ENCODE measurements at regions not wholly inside any gene's neighbourhood (a gene's known extent, or its start where the extent isn't known, plus 50 kb on each side); places are given as distances from the start of the nearest gene placed in this dataset.

DNA sequence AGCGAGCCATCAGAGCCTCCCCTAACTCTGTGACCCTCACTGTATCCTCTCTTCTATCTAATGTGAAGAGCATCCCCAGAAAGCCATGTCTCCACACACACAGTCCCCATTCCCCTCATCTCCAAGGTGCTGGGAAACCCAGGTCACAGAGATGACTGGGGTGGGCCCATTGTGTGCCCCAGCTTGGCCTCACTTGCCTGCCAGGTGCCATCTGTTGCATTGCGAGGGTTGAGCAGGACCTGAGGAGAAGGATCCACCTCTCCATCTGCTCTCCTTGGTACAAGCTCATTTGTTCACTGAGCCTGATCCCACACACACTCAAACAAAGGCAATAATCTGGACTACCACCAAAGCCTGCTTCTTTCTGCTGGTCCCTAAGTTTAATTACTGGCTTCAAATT, 118.8 kb downstream of the SPATA19 start:
- TF ChIP-seq, protein P1, sequence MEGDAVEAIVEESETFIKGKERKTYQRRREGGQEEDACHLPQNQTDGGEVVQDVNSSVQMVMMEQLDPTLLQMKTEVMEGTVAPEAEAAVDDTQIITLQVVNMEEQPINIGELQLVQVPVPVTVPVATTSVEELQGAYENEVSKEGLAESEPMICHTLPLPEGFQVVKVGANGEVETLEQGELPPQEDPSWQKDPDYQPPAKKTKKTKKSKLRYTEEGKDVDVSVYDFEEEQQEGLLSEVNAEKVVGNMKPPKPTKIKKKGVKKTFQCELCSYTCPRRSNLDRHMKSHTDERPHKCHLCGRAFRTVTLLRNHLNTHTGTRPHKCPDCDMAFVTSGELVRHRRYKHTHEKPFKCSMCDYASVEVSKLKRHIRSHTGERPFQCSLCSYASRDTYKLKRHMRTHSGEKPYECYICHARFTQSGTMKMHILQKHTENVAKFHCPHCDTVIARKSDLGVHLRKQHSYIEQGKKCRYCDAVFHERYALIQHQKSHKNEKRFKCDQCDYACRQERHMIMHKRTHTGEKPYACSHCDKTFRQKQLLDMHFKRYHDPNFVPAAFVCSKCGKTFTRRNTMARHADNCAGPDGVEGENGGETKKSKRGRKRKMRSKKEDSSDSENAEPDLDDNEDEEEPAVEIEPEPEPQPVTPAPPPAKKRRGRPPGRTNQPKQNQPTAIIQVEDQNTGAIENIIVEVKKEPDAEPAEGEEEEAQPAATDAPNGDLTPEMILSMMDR (IDR thresholded peaks at IDR 0.05; ENCODE audit: borderline replicate concordance, control extremely low read depth, extremely low read depth, insufficient read depth, missing control alignments) = no peak
- in situ Hi-C loops (cut with MboI; ENCODE audit: low sequenced_read_pairs, unreplicated experiment) = no loop called here
- no peak for DNase-seq (ENCODE audit: low spot score)

DNA sequence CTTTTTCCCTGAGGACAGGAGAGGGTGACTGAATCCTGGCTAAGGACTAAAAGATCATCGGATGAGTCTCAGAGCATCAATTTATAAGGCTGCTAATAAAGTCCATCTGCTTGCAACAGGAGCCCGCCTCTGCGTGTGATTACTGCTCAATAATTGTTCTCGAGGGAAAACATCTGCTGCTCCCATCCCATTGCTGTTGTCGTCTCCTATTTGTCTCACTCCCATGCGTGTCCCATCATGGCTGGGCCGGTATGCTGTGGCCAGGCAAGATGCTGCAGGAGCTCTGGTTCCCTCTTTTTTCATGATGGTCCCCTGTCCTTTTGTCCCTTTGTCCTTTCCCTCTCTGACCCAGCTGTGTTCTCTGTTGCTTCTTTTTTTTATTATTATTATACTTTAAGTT, 121.2 kb downstream of the SPATA19 start:
- TF ChIP-seq, protein P1 (IDR thresholded peaks at IDR 0.05; ENCODE audit: borderline replicate concordance, control extremely low read depth, extremely low read depth, insufficient read depth, missing control alignments) = no peak
- in situ Hi-C loops (cut with MboI; ENCODE audit: low sequenced_read_pairs, unreplicated experiment) = no loop called here
- no peak for DNase-seq (ENCODE audit: low spot score)

DNA sequence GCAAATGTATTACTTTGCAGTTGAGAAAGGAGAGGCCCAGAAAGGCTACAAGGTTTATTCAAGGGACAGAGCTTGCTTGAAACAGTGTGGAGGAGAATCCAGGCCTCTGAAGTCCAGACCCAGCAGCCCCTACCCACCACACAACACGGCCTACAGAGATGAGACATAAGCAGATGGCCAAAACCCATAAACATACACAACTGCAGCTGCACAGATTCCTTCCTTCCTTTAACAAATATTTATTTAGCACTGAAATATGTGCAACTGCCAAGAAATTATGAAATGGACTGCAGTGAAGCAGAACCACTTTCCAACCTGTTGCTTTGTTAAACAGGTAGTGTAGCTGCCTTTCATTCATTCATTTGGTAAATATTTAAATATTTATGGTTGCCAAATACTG, 122.3 kb downstream of the SPATA19 start:
- no peak for DNase-seq (ENCODE audit: low spot score)
- TF ChIP-seq, protein P1 (IDR thresholded peaks at IDR 0.05; ENCODE audit: borderline replicate concordance, control extremely low read depth, extremely low read depth, insufficient read depth, missing control alignments) = no peak
- in situ Hi-C loops (cut with MboI; ENCODE audit: low sequenced_read_pairs, unreplicated experiment) = no loop called here

DNA sequence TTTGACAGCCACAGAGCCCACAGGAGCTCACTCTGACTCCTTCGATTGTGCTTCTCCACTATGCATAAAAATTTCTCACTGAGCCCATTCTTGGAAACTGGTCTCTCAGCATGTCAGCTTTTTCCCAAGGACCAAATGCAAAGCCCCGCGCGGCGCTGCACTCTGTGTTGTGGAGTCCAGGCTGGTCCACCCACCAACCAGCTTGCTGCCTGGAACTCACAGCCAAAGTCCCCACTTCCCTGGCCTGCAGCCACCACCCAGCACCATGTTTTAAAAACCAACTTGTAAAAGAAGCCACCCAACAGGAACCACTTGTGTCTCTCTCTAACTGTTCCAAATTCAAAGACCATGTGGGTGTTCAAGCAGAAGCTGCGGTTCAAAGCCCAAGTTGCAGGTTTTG, 124.4 kb downstream of the SPATA19 start:
- no peak for DNase-seq (ENCODE audit: low spot score)
- TF ChIP-seq, protein P1 (IDR thresholded peaks at IDR 0.05; ENCODE audit: borderline replicate concordance, control extremely low read depth, extremely low read depth, insufficient read depth, missing control alignments) = no peak
- in situ Hi-C loops (cut with MboI; ENCODE audit: low sequenced_read_pairs, unreplicated experiment) = no loop called here

DNA sequence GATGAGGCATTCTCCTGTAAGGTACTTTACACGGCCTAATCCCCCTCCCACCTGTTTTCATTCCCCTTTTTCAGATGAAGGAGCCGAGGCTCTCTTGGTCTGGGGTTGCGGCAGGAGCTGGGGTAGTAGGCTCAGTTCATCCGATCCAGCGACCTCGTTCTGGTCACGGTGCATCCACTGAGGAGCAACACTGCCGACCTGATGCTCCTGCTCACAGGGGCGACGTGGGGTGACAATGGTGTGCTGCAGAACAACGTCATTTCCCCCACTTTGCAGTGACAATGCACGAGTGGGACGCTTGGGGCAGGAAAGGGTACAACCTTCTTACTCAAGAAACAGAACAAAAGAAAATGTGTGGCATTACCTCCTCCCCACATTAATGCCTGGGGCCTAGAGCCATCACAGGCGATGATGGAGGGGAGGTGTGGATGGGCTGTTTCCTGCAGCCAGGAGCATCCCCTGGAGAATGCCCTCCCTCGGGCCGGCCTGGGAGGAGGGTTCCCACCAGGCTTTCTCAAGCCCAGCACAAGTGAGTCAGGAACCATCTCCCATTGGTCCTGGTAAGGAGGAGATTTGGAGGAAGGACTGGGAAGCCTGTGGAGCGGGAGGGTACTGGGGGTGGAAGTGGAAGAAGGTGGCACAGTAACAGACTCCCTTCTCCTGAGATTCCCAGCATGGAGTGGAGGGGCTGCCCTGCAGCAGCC, 125.6 kb downstream of the SPATA19 start:
- TF ChIP-seq, protein P1 (IDR thresholded peaks at IDR 0.05; ENCODE audit: borderline replicate concordance, control extremely low read depth, extremely low read depth, insufficient read depth, missing control alignments) = no peak
- in situ Hi-C loops (cut with MboI; ENCODE audit: low sequenced_read_pairs, unreplicated experiment) = no loop called here
- no peak for DNase-seq (ENCODE audit: low spot score)

DNA sequence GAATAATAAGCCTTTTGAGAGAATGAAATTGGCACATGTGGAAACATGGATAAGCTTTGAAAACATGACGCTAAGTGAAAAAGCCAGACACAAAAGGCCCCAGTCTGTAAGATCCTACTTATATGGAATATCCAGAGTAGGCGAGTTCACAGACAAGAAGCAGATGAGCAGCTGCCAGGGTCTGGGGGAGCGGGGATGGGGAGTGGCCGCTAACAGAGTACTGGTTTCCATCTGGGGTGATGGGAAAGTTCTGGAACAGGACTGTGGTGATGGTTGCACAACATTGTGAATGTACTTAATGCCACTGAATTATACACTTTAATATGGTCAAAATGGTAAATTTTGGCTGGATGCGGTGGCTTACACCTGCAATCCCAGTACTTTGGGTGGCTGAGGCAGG, 126.5 kb downstream of the SPATA19 start:
- in situ Hi-C loops (cut with MboI; ENCODE audit: low sequenced_read_pairs, unreplicated experiment) = no loop called here
- TF ChIP-seq, protein P1 (IDR thresholded peaks at IDR 0.05; ENCODE audit: borderline replicate concordance, control extremely low read depth, extremely low read depth, insufficient read depth, missing control alignments) = no peak
- DNase-seq (ENCODE audit: low spot score) = no peak

All from GM13976 (cell line).